ENCODE measurements at regions not wholly inside any gene's neighbourhood (a gene's known extent, or its start where the extent isn't known, plus 50 kb on each side); places are given as distances from the start of the nearest gene placed in this dataset.

- no peaks in the 10 kb centered on the region for H3K9me3 ChIP-seq (ENCODE audit: low read depth)
- no peak overlapping the region for H3K4me3 ChIP-seq
- TF ChIP-seq CTCF (IDR thresholded peaks at IDR 0.05; ENCODE audit: poor library complexity) = no peak
- TF ChIP-seq EZH2phosphoT487 (IDR thresholded peaks at IDR 0.05; ENCODE audit: low read depth, severe bottlenecking, unreplicated experiment) = no peak
- TF ChIP-seq EZH2 (IDR thresholded peaks at IDR 0.05; ENCODE audit: borderline replicate concordance) = no peak
- 81% methylated on average over 1 of the region's 1 CpG for WGBS (ENCODE audit: low lambda C conversion rate, missing lambda C conversion rate)
- H3K27ac ChIP-seq = no peak overlapping the region
- H3K4me2 ChIP-seq = no peak overlapping the region
- no peaks in the 10 kb centered on the region for H3K36me3 ChIP-seq (replicated peaks; ENCODE audit: insufficient read depth, low read depth)
- no peaks in the 10 kb centered on the region for H3K27me3 ChIP-seq
- no peaks in the 10 kb centered on the region for H3K9me2 ChIP-seq (replicated peaks; ENCODE audit: insufficient read depth)
- H3K79me2 ChIP-seq = no peaks in the 10 kb centered on the region
- no peak for DNase-seq (ENCODE audit: low spot score)
- no peaks in the 10 kb centered on the region for H3K4me1 ChIP-seq (ENCODE audit: insufficient read depth)
- no peaks in the 10 kb centered on the region for H4K20me1 ChIP-seq (ENCODE audit: insufficient read depth, poor library complexity, severe bottlenecking)
- H2AFZ ChIP-seq = no peak overlapping the region
Observed at GRCh38 chr7:41326616-41327015, 376.3 kb downstream of the INHBA start.

- 61% methylated on average over 3 of the region's 3 CpGs for WGBS (ENCODE audit: low lambda C conversion rate, missing lambda C conversion rate)
- Histone ChIP-seq H4K20me1 (ENCODE audit: insufficient read depth, poor library complexity, severe bottlenecking) (no peaks in the 10 kb centered on the region), H3K79me2 (no peaks in the 10 kb centered on the region), H3K9me2 (replicated peaks; ENCODE audit: insufficient read depth) (no peaks in the 10 kb centered on the region), H2AFZ (no peak overlapping the region), H3K36me3 (replicated peaks; ENCODE audit: insufficient read depth, low read depth) (no peaks in the 10 kb centered on the region), H3K9me3 (ENCODE audit: low read depth) (no peaks in the 10 kb centered on the region), H3K4me1 (ENCODE audit: insufficient read depth) (no peaks in the 10 kb centered on the region), H3K27me3 (no peaks in the 10 kb centered on the region), H3K27ac (no peak overlapping the region), H3K4me3 (no peak overlapping the region), H3K4me2 (no peak overlapping the region)
- no peak for DNase-seq (ENCODE audit: low spot score)
- TF ChIP-seq CTCF (IDR thresholded peaks at IDR 0.05; ENCODE audit: poor library complexity) (no peak), EZH2 (IDR thresholded peaks at IDR 0.05; ENCODE audit: borderline replicate concordance) (no peak), EZH2phosphoT487 (IDR thresholded peaks at IDR 0.05; ENCODE audit: low read depth, severe bottlenecking, unreplicated experiment) (no peak)
Observed at GRCh38 chr7:41323806-41324205, 379.1 kb downstream of the INHBA start.

- no peak for TF ChIP-seq CTCF (IDR thresholded peaks at IDR 0.05; ENCODE audit: poor library complexity)
- no peak for TF ChIP-seq EZH2phosphoT487 (IDR thresholded peaks at IDR 0.05; ENCODE audit: low read depth, severe bottlenecking, unreplicated experiment)
- no peak for TF ChIP-seq EZH2 (IDR thresholded peaks at IDR 0.05; ENCODE audit: borderline replicate concordance)
- H3K4me1 ChIP-seq (ENCODE audit: insufficient read depth) = no peaks in the 10 kb centered on the region
- H3K4me3 ChIP-seq = no peak overlapping the region
- WGBS (ENCODE audit: low lambda C conversion rate, missing lambda C conversion rate) = 93% methylated on average over 1 of the region's 1 CpG
- H3K27me3 ChIP-seq = no peaks in the 10 kb centered on the region
- H3K9me3 ChIP-seq (ENCODE audit: low read depth) = no peaks in the 10 kb centered on the region
- no peak overlapping the region for H3K4me2 ChIP-seq
- H3K27ac ChIP-seq = no peak overlapping the region
- no peak overlapping the region for H2AFZ ChIP-seq
- no peaks in the 10 kb centered on the region for H4K20me1 ChIP-seq (ENCODE audit: insufficient read depth, poor library complexity, severe bottlenecking)
- no peaks in the 10 kb centered on the region for H3K36me3 ChIP-seq (replicated peaks; ENCODE audit: insufficient read depth, low read depth)
- H3K79me2 ChIP-seq = no peaks in the 10 kb centered on the region
- H3K9me2 ChIP-seq (replicated peaks; ENCODE audit: insufficient read depth) = no peaks in the 10 kb centered on the region
- no peak for DNase-seq (ENCODE audit: low spot score)
Observed at GRCh38 chr7:41319581-41319980, 383.3 kb downstream of the INHBA start.

GRCh38 chr7:41316410-41316809 is 386.5 kb downstream of the INHBA start:
- no peaks in the 10 kb centered on the region for H3K27me3 ChIP-seq
- H3K27ac ChIP-seq = no peak overlapping the region
- H3K36me3 ChIP-seq (replicated peaks; ENCODE audit: insufficient read depth, low read depth) = no peaks in the 10 kb centered on the region
- H3K9me3 ChIP-seq (ENCODE audit: low read depth) = no peaks in the 10 kb centered on the region
- H3K4me1 ChIP-seq (ENCODE audit: insufficient read depth) = no peaks in the 10 kb centered on the region
- no peak overlapping the region for H2AFZ ChIP-seq
- no peak overlapping the region for H3K4me3 ChIP-seq
- H3K79me2 ChIP-seq = no peaks in the 10 kb centered on the region
- H3K4me2 ChIP-seq = no peak overlapping the region
- 55% methylated on average over 6 of the region's 6 CpGs for WGBS (ENCODE audit: low lambda C conversion rate, missing lambda C conversion rate)
- peak; percentile 44 for DNase-seq (ENCODE audit: low spot score)
- H4K20me1 ChIP-seq (ENCODE audit: insufficient read depth, poor library complexity, severe bottlenecking) = no peaks in the 10 kb centered on the region
- TF ChIP-seq EZH2 (IDR thresholded peaks at IDR 0.05; ENCODE audit: borderline replicate concordance) (no peak), CTCF (IDR thresholded peaks at IDR 0.05; ENCODE audit: poor library complexity) (no peak)
- no peaks in the 10 kb centered on the region for H3K9me2 ChIP-seq (replicated peaks; ENCODE audit: insufficient read depth)
